NCI-H1436 (cell line): ENCODE measurements at regions not wholly inside any gene's neighbourhood (a gene's known extent, or its start where the extent isn't known, plus 50 kb on each side); places are given as distances from the start of the nearest gene placed in this dataset.
A peak's percentile ranks its signal among the peaks of the same experiment; 100 is the strongest.

Experiments
- DNase-seq: peaks from one replicate; lab custom pipeline; 2025; lab: John Stamatoyannopoulos, UW

- DNase-seq: no peak
Measured at GRCh38 chr5:159422910-159423309, 92.6 kb upstream of the IL12B start.

- DNase-seq: no peak
Measured at GRCh38 chr5:159424123-159424522, 93.8 kb upstream of the IL12B start.

- no peak for DNase-seq
Measured at GRCh38 chr5:159426694-159427093, 96.4 kb upstream of the IL12B start.

GRCh38 chr5:159427180-159428012, 97.1 kb upstream of the IL12B start:
- no peak for DNase-seq

- no peak for DNase-seq
Measured at GRCh38 chr5:159430361-159431012, 100.2 kb upstream of the IL12B start.

GRCh38 chr5:159435855-159436254, 105.6 kb upstream of the IL12B start:
- no peak for DNase-seq

- DNase-seq: no peak
Measured at GRCh38 chr5:159438092-159438491, 107.8 kb upstream of the IL12B start.

- DNase-seq: no peak
Measured at GRCh38 chr5:159439002-159439401, 108.7 kb upstream of the IL12B start.

- no peak for DNase-seq
Measured at GRCh38 chr5:159440235-159440634, 109.9 kb upstream of the IL12B start.

- no peak for DNase-seq
Measured at GRCh38 chr5:159440968-159441367, 110.7 kb upstream of the IL12B start.

- DNase-seq: peak; percentile 29
Measured at GRCh38 chr5:159441441-159441840, 111.2 kb upstream of the IL12B start.

GRCh38 chr5:159442206-159442850, 112.0 kb upstream of the IL12B start:
- DNase-seq: no peak

- peak; percentile 55 for DNase-seq
Measured at GRCh38 chr5:159444441-159445082, 114.3 kb upstream of the IL12B start.

GRCh38 chr5:159447116-159447515, 116.8 kb upstream of the IL12B start:
- DNase-seq: no peak

GRCh38 chr5:159448841-159449407, 118.6 kb upstream of the IL12B start:
- DNase-seq: no peak

- DNase-seq: no peak
Measured at GRCh38 chr5:159449925-159450324, 119.6 kb upstream of the IL12B start.

GRCh38 chr5:159450417-159450816, 120.1 kb upstream of the IL12B start:
- DNase-seq: no peak

GRCh38 chr5:159451197-159452052, 121.1 kb upstream of the IL12B start:
- DNase-seq: no peak

GRCh38 chr5:159452480-159453167, 122.3 kb upstream of the IL12B start:
- DNase-seq: no peak

GRCh38 chr5:159453209-159453608, 122.9 kb upstream of the IL12B start:
- no peak for DNase-seq

- no peak for DNase-seq
Measured at GRCh38 chr5:159456261-159456660, 126.0 kb upstream of the IL12B start.
